ENCODE measurements at regions not wholly inside any gene's neighbourhood (a gene's known extent, or its start where the extent isn't known, plus 50 kb on each side); places are given as distances from the start of the nearest gene placed in this dataset.
"Not testable (repeated sequence)": the region's sequence is repeated elsewhere in the genome, so short reads cannot be mapped to it uniquely, and the experiment has no call there.

- Histone ChIP-seq H3K4me1 (no peaks in the 10 kb centered on the region), H3K27me3 (no peaks in the 10 kb centered on the region), H3K9me3 (no peaks in the 10 kb centered on the region), H3K36me3 (replicated peaks in 1 of 2; ENCODE audit: insufficient read depth in 1 of 2, low read depth in 2 of 2) (no peaks in the 10 kb centered on the region), H3K4me3 (no peak overlapping the region), H3K27ac (no peak overlapping the region)
- intact Hi-C loops (cut with DNase I), result no loop called here
- ATAC-seq (no peak), DNase-seq (no peak)
- WGBS, 2 donors, result 61 to 76% methylated on average over 3 of the region's 3 CpGs
- TF ChIP-seq CTCF (IDR thresholded peaks at IDR 0.05) (no peak), POLR2A (IDR thresholded peaks at IDR 0.05) (no peak)
Measured at GRCh38 chr4:114040319-114041116, 61.1 kb upstream of the ARSJ start.

GRCh38 chr4:114041117-114041475 is 61.6 kb upstream of the ARSJ start:
- WGBS, 2 donors, result 86 to 96% methylated on average over 2 of the region's 2 CpGs
- no peaks in the 10 kb centered on the region for H3K4me1 ChIP-seq
- no peaks in the 10 kb centered on the region for H3K27me3 ChIP-seq
- no peak for TF ChIP-seq CTCF (IDR thresholded peaks at IDR 0.05)
- no peak for TF ChIP-seq POLR2A (IDR thresholded peaks at IDR 0.05)
- no peaks in the 10 kb centered on the region for H3K36me3 ChIP-seq (replicated peaks in 1 of 2; ENCODE audit: insufficient read depth in 1 of 2, low read depth in 2 of 2)
- no peak for DNase-seq
- no peak for ATAC-seq
- H3K9me3 ChIP-seq, result no peaks in the 10 kb centered on the region
- intact Hi-C loops (cut with DNase I), result no loop called here
- no peak overlapping the region for H3K27ac ChIP-seq
- no peak overlapping the region for H3K4me3 ChIP-seq

GRCh38 chr4:114043116-114043515 is 63.7 kb upstream of the ARSJ start:
- ATAC-seq, result no peak
- H3K4me1 ChIP-seq, result peaks cover 5% of the 10 kb centered on the region
- intact Hi-C loops (cut with DNase I), result no loop called here
- H3K9me3 ChIP-seq, result no peaks in the 10 kb centered on the region
- H3K27me3 ChIP-seq, result no peaks in the 10 kb centered on the region
- no peak for DNase-seq
- no peaks in the 10 kb centered on the region for H3K36me3 ChIP-seq (replicated peaks in 1 of 2; ENCODE audit: insufficient read depth in 1 of 2, low read depth in 2 of 2)
- TF ChIP-seq POLR2A (IDR thresholded peaks at IDR 0.05) (no peak), CTCF (IDR thresholded peaks at IDR 0.05) (no peak)
- no peak overlapping the region for H3K27ac ChIP-seq
- no peak overlapping the region for H3K4me3 ChIP-seq

- H3K27me3 ChIP-seq; DNase-seq; H3K36me3 ChIP-seq (replicated peaks in 1 of 2; ENCODE audit: insufficient read depth in 1 of 2, low read depth in 2 of 2); ATAC-seq; H3K4me1 ChIP-seq; H3K27ac ChIP-seq; H3K9me3 ChIP-seq; H3K4me3 ChIP-seq; intact Hi-C loops (cut with DNase I): not testable (repeated sequence)
- WGBS, 2 donors, result 94 to 95% methylated on average over 14 of the region's 14 CpGs
Measured at GRCh38 chr4:114044351-114044750, 64.9 kb upstream of the ARSJ start.

GRCh38 chr4:114046331-114046730 is 66.9 kb upstream of the ARSJ start:
- H3K36me3 ChIP-seq (replicated peaks in 1 of 2; ENCODE audit: insufficient read depth in 1 of 2, low read depth in 2 of 2), result no peaks in the 10 kb centered on the region
- ATAC-seq (no peak), DNase-seq (peak; percentile 14 to 55 (median 24))
- H3K9me3 ChIP-seq, result no peaks in the 10 kb centered on the region
- H3K4me1 ChIP-seq, result peaks cover 5% of the 10 kb centered on the region
- H3K27me3 ChIP-seq, result no peaks in the 10 kb centered on the region
- TF ChIP-seq POLR2A (IDR thresholded peaks at IDR 0.05) (no peak), CTCF (IDR thresholded peaks at IDR 0.05) (no peak)
- H3K4me3 ChIP-seq, result no peak overlapping the region
- no peak overlapping the region for H3K27ac ChIP-seq
- WGBS, 2 donors, result 28 to 68% methylated on average over 3 of the region's 3 CpGs
- intact Hi-C loops (cut with DNase I), result no loop called here

- H3K9me3 ChIP-seq; H3K4me3 ChIP-seq; intact Hi-C loops (cut with DNase I); DNase-seq; H3K27me3 ChIP-seq; H3K27ac ChIP-seq; ATAC-seq; H3K4me1 ChIP-seq; H3K36me3 ChIP-seq (replicated peaks in 1 of 2; ENCODE audit: insufficient read depth in 1 of 2, low read depth in 2 of 2): not testable (repeated sequence)
- WGBS, 2 donors, result 69 to 73% methylated on average over 3 of the region's 3 CpGs
Measured at GRCh38 chr4:114048154-114048553, 68.7 kb upstream of the ARSJ start.

Measured in body of pancreas (tissue), 4 donors.